GM13977 (cell line): ENCODE measurements at regions not wholly inside any gene's neighbourhood (a gene's known extent, or its start where the extent isn't known, plus 50 kb on each side); places are given as distances from the start of the nearest gene placed in this dataset.
"Not testable (repeated sequence)": the region's sequence is repeated elsewhere in the genome, so short reads cannot be mapped to it uniquely, and the experiment has no call there.

Experiments
- DNase-seq: peaks from one replicate; pipeline ENCODE4 v3.0.0; 2012; ENCODE audit warnings: low spot score
- in situ Hi-C: fragments of 300-500 bp; cut with MboI; formaldehyde crosslinking; loops from one replicate; pipeline ENCODE4 v1.12.0; 2022; ENCODE audit warnings: low sequenced_read_pairs, low pct_unique_long_range_greater_than_20kb, mixed read lengths, inconsistent platforms; ENCODE audit not compliant: unreplicated experiment

GRCh38 chr2:242111954-242112353 lies 242.4 kb downstream of the RTP5 start:
- in situ Hi-C loops, DNase-seq: not testable (repeated sequence)

DNA sequence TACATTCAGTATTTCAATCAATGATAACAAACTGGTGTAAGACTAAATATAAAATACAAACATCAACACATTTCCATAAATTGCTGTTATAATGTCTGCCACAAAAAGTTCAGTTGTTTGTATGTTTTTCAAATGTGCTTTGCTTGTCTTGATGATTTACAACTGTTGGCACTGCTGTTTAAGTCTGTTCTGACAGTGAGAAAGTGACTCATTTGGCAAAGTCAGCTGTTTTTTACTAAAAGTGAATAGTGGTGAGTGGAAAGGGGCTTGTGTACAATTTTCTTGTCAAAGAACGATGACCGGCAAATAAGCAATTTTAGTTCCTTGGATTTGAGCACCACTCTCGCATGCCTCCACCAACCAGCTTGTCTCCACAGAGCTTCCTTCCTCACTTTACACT lies 244.0 kb downstream of the RTP5 start:
- DNase-seq, in situ Hi-C loops: not testable (repeated sequence)

DNA sequence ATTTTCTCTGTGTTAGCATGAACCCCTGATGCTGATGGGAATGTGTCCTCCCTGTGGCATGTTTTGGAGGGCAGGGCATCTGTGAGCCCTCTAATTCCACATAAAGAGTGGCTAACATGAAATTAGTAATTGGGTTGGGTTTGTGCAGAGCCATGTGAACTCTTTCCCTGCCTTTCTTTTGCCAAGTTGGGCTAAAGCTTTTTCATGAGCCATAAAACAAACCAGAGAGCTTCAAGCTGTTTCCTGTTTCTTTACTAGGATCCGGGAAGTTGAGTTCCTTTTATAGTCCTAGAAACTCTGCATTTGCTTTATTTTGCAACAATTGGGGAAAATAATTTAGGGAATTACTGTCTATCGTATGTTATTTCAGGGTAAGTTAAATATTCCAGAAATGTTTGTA lies 247.1 kb downstream of the RTP5 start:
- DNase-seq, in situ Hi-C loops: not testable (repeated sequence)

DNA sequence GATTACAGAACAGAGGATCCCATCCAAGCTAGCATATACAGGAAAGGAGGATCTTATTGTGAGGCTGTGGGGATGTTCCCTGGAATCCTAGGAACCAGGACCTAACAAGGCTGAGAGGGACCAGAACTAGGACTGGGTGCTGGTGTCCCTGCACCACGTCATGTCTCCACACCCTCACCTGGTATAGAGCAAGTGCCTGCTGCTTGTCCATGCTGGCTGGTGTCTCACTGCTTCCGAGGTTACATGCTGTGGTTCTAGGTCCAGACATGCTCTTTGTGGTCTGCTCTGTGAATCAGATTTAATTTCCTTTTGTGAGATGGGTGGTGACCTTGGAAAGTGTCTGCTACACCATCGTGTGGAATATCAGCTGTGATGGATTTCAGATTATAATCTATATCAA lies 247.8 kb downstream of the RTP5 start:
- in situ Hi-C loops, DNase-seq: not testable (repeated sequence)

DNA sequence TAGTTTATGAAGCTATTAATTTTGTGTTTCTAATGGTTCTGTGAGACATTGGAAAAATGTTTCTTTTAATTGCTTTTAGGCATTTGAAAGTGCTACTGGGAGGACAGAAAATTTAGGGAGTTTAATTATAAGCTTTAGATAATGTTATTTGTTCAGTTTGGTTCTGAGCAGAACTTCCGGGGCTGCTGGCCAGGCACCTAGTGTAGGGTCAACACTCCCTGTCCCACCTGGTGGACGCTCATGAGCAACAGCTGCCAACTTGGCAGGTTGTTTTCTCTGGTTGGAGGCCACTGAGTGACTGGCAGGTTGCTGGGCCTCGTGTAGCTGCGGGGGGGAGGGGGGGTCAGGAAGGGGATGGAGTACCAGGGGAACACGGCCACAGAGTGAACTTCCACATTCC lies 250.2 kb downstream of the RTP5 start:
- in situ Hi-C loops, DNase-seq: not testable (repeated sequence)

DNA sequence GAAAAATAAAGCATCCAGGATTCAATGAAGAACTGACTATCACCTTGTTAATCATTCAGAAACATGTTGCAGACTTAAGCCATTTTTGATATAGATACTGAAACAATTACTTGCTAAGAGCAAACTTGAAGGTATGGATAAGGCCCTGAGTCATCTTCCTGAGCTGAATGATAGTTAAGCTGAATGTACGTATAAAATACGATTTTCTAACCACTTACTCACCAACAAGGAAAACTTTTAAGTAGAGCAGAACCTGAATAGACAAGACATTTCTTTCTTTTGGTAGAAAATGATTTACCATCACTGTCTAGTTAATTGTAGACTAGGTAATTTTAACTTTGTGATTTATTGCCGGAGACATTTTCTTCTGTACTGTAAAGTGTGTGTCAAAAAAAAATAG lies 261.2 kb downstream of the RTP5 start:
- DNase-seq, in situ Hi-C loops: not testable (repeated sequence)

- in situ Hi-C loops = not testable (repeated sequence)
Measured at GRCh38 chr2:242159921-242160320, 290.4 kb downstream of the RTP5 start.

DNA sequence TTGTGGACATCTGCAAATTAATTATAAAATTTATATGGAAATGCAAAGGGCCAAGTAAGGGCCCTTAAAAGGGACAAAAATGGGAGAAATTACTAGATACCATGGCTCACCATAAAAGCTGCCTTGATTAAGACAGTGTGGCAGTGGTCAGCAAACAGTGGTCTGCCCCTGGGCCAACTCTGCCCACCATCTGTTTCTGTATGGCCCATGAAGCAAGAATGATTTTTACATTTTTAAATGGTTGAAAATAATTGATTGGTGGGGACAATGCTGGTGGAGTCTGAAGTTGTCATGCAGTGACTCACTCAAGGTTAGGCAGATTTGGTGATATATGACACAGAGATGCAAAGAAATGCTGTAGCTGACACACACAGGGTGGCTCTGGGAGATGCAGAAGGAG lies 295.6 kb downstream of the RTP5 start:
- in situ Hi-C loops, DNase-seq: not testable (repeated sequence)

More at GRCh38 chr2:242159921-242160320, 290.4 kb downstream of the RTP5 start:
- not testable (repeated sequence) for DNase-seq

DNA sequence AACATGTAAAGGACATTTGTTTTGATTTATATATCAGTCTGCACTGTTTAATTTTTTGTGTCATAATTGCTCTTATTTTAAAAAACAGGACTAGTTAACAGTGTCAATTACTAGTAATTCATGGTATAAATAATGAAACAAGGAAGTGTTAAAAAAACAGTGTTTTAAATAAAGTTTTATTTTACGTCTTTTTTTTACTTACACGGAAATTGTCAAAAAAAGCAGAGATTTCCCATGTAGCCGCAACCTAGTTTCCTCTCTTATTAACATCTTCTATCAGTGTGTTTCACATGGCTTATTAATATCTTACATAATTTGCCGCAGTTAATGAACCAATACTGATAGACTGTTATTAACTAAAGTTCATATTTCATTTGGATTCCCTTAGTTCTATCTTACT lies 301.8 kb downstream of the RTP5 start:
- in situ Hi-C loops, DNase-seq: not testable (repeated sequence)
